ENCODE measurements at regions not wholly inside any gene's neighbourhood (a gene's known extent, or its start where the extent isn't known, plus 50 kb on each side); places are given as distances from the start of the nearest gene placed in this dataset.

DNA sequence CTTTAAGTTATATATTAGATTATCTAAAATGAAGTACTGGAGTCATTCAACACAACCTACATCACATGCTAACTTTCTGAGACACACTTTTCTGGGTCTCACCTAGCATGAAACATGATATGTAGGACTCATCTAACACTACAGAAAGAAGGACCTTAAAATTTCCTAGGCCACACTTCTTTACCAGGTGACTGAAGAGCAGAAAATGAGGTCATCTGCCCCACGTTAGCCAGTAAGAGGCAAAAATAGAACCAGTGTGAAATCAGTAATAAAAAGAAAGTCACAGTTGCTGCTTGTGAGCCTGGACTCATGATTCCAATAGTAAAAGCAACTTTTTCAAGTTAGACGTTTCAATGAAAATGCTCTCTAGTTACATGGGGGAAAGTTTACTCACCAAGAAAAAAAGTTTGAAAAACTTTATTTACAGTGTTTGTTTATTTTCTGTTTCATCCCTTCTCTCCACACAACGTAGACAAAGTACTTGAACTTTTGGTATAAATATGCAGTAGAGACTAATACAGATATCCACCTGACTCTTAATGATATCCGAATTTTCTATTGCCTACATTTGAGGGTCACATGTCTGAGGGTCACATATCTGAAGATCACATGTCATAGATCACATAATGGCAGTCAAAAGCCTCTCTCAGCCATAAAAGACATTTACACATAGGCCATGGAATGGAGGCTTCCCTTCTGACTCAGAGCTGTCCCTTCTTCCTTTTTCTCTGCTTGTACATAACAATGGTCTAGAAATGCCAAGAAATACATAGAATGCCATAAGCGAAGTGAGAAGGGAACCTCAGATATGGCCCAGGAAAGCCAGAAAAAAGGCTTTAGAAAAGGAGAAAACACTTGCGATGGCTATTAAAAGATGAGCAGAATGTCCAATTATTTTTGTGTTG lies 362.9 kb downstream of the ZEB2 start:
- H3K36me3 Mint-ChIP-seq (ENCODE audit: insufficient read depth in 1 of 3, low read depth in 3 of 3): no peaks in the 10 kb centered on the region
- no peak overlapping the region for H3T11ph ChIP-seq (ENCODE audit: low read length)
- H3K9me3 ChIP-seq (ENCODE audit: control insufficient read depth, low read depth, low read length): no peaks in the 10 kb centered on the region
- TF ChIP-seq, protein P1, sequence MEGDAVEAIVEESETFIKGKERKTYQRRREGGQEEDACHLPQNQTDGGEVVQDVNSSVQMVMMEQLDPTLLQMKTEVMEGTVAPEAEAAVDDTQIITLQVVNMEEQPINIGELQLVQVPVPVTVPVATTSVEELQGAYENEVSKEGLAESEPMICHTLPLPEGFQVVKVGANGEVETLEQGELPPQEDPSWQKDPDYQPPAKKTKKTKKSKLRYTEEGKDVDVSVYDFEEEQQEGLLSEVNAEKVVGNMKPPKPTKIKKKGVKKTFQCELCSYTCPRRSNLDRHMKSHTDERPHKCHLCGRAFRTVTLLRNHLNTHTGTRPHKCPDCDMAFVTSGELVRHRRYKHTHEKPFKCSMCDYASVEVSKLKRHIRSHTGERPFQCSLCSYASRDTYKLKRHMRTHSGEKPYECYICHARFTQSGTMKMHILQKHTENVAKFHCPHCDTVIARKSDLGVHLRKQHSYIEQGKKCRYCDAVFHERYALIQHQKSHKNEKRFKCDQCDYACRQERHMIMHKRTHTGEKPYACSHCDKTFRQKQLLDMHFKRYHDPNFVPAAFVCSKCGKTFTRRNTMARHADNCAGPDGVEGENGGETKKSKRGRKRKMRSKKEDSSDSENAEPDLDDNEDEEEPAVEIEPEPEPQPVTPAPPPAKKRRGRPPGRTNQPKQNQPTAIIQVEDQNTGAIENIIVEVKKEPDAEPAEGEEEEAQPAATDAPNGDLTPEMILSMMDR (conservative IDR thresholded peaks at IDR 0.05): no peak
- H3K14ac ChIP-seq (ENCODE audit: insufficient read depth, low read length): no peak overlapping the region
- H3K4me1 Mint-ChIP-seq: peaks cover 11 to 13% of the 10 kb centered on the region in 2 experiments
- no peak overlapping the region for H2BK20ac ChIP-seq (ENCODE audit: low read depth, low read length, poor library complexity, severe bottlenecking)
- H2BK5ac ChIP-seq (ENCODE audit: insufficient read length, low read length): no peak overlapping the region
- no peak overlapping the region for H2BK15ac ChIP-seq (ENCODE audit: low read depth, low read length)
- no peaks in the 10 kb centered on the region for H3K23me2 ChIP-seq (ENCODE audit: insufficient read length, low read depth, low read length, poor library complexity, severe bottlenecking)
- H2AK5ac ChIP-seq (ENCODE audit: insufficient read length, low read length): no peak overlapping the region
- H3K27ac Mint-ChIP-seq: no peak overlapping the region
- H3K4me2 ChIP-seq (ENCODE audit: insufficient read depth, insufficient read length, low read length): no peak overlapping the region
- H4K5ac ChIP-seq (ENCODE audit: insufficient read length, low read depth, low read length): no peak overlapping the region
- H3K9me3 Mint-ChIP-seq: no peaks in the 10 kb centered on the region
- H2AFZ ChIP-seq (ENCODE audit: low read length): no peak overlapping the region
- no peaks in the 10 kb centered on the region for H4K20me1 ChIP-seq (ENCODE audit: control insufficient read depth, insufficient read depth, insufficient read length)
- H3K23ac ChIP-seq (ENCODE audit: insufficient read length, low read depth, low read length): no peak overlapping the region
- no peaks in the 10 kb centered on the region for H3K79me1 ChIP-seq (ENCODE audit: insufficient read depth, low read depth, low read length, poor library complexity, severe bottlenecking)
- H3K4me3 Mint-ChIP-seq: no peak overlapping the region
- no peaks in the 10 kb centered on the region for H3K27me3 Mint-ChIP-seq (ENCODE audit: low read depth)
- no peaks in the 10 kb centered on the region for H3K79me2 ChIP-seq (ENCODE audit: insufficient read depth, low read length)
- no peak overlapping the region for H3K18ac ChIP-seq (ENCODE audit: insufficient read length, low read depth, low read length)
- H2BK120ac ChIP-seq (ENCODE audit: low read depth, low read length, poor library complexity, severe bottlenecking): no peak overlapping the region
- no peak overlapping the region for H4K8ac ChIP-seq (replicated peaks; ENCODE audit: insufficient read length, low read depth, low read length)
- no CpG with 5 or more reads among the region's 6 CpGs for WGBS (ENCODE audit: extremely low coverage, insufficient read length, low lambda C conversion rate)
- H3K27me3 ChIP-seq (ENCODE audit: insufficient read depth, low read length): no peaks in the 10 kb centered on the region
- peaks cover 3% of the 10 kb centered on the region; the same call in 1 of the 2 replicates for H3K4me1 ChIP-seq (ENCODE audit: insufficient read depth, low read length)
- no peak overlapping the region for H3K9ac ChIP-seq (ENCODE audit: extremely low read depth, insufficient read length, low read length)
- H3K56ac ChIP-seq (ENCODE audit: insufficient read length, low read depth, low read length): no peak overlapping the region
- H3K27ac ChIP-seq (ENCODE audit: insufficient read length, low read depth, low read length): no peak overlapping the region
- H4K91ac ChIP-seq (ENCODE audit: insufficient read length, low read depth, low read length): no peak overlapping the region
- DNase-seq: no peak
- H3K4ac ChIP-seq (ENCODE audit: low read depth, low read length): no peak overlapping the region
- no peak overlapping the region for H2BK12ac ChIP-seq (ENCODE audit: insufficient read length, low read depth, low read length)

Data from H9 (cell line).